Adipocyte (in vitro differentiated cells): ENCODE measurements at regions not wholly inside any gene's neighbourhood (a gene's known extent, or its start where the extent isn't known, plus 50 kb on each side); places are given as distances from the start of the nearest gene placed in this dataset.

ENCODE experiments used
- DNase-seq: peaks from one replicate; pipeline ENCODE4 v3.0.0-alpha.2; 2015; ENCODE audit warnings: low read depth
- H3K27me3 ChIP-seq: replicated peaks from 2 replicates; pipeline ENCODE4 v1.7.0; 2013; ENCODE audit warnings: mild to moderate bottlenecking, low read length, moderate library complexity; ENCODE audit not compliant: control insufficient read depth, insufficient read depth
- H3K36me3 ChIP-seq: 2 replicates; pipeline ENCODE4 v1.7.0; 2013; ENCODE audit warnings: low read length, mild to moderate bottlenecking, moderate library complexity; ENCODE audit not compliant: control insufficient read depth, insufficient read depth, severe bottlenecking
- H3K4me1 ChIP-seq: 2 replicates; pipeline ENCODE4 v1.7.0; 2013; ENCODE audit warnings: mild to moderate bottlenecking, low read length, moderate library complexity; ENCODE audit not compliant: control insufficient read depth, insufficient read depth
- H3K4me3 ChIP-seq: 2 replicates; pipeline ENCODE4 v1.7.0; 2013; ENCODE audit warnings: mild to moderate bottlenecking, low read length, moderate library complexity
- H3K9ac ChIP-seq: 2 replicates; pipeline ENCODE4 v1.7.0; 2013; ENCODE audit warnings: mild to moderate bottlenecking, low read length, moderate library complexity
- H3K9me3 ChIP-seq: 2 replicates; pipeline ENCODE4 v1.7.0; 2013; ENCODE audit warnings: mild to moderate bottlenecking, low read length, moderate library complexity; ENCODE audit not compliant: control insufficient read depth

GRCh38 chr2:16191431-16192200, 251.3 kb downstream of the MYCN start:
- Histone ChIP-seq H3K9me3 (no peaks in the 10 kb centered on the region), H3K4me1 (no peaks in the 10 kb centered on the region), H3K9ac (no peak overlapping the region), H3K36me3 (no peaks in the 10 kb centered on the region), H3K27me3 (no peaks in the 10 kb centered on the region), H3K4me3 (no peak overlapping the region)
- no peak for DNase-seq

GRCh38 chr2:16190446-16191270, 250.3 kb downstream of the MYCN start:
- Histone ChIP-seq H3K4me3 (no peak overlapping the region), H3K9ac (no peak overlapping the region), H3K36me3 (no peaks in the 10 kb centered on the region), H3K4me1 (no peaks in the 10 kb centered on the region), H3K27me3 (no peaks in the 10 kb centered on the region), H3K9me3 (no peaks in the 10 kb centered on the region)
- no peak for DNase-seq

- H3K36me3 ChIP-seq, result no peaks in the 10 kb centered on the region
- no peak overlapping the region for H3K9ac ChIP-seq
- H3K27me3 ChIP-seq, result no peaks in the 10 kb centered on the region
- DNase-seq, result no peak
- H3K9me3 ChIP-seq, result no peaks in the 10 kb centered on the region
- H3K4me1 ChIP-seq, result no peaks in the 10 kb centered on the region
- H3K4me3 ChIP-seq, result no peak overlapping the region
Observed at GRCh38 chr2:16189836-16190160, 249.4 kb downstream of the MYCN start.

GRCh38 chr2:16189029-16189835, 248.9 kb downstream of the MYCN start:
- Histone ChIP-seq H3K36me3 (no peaks in the 10 kb centered on the region), H3K9me3 (no peaks in the 10 kb centered on the region), H3K4me1 (no peaks in the 10 kb centered on the region), H3K4me3 (no peak overlapping the region), H3K27me3 (no peaks in the 10 kb centered on the region), H3K9ac (no peak overlapping the region)
- no peak for DNase-seq

GRCh38 chr2:16188261-16188890, 248.0 kb downstream of the MYCN start:
- Histone ChIP-seq H3K4me1 (no peaks in the 10 kb centered on the region), H3K9ac (no peak overlapping the region), H3K36me3 (no peaks in the 10 kb centered on the region), H3K27me3 (no peaks in the 10 kb centered on the region), H3K4me3 (no peak overlapping the region), H3K9me3 (no peaks in the 10 kb centered on the region)
- no peak for DNase-seq

GRCh38 chr2:16187482-16187817, 247.1 kb downstream of the MYCN start:
- H3K9me3 ChIP-seq, result no peaks in the 10 kb centered on the region
- H3K4me1 ChIP-seq, result no peaks in the 10 kb centered on the region
- no peaks in the 10 kb centered on the region for H3K36me3 ChIP-seq
- no peak for DNase-seq
- H3K27me3 ChIP-seq, result no peaks in the 10 kb centered on the region
- H3K4me3 ChIP-seq, result no peak overlapping the region
- no peak overlapping the region for H3K9ac ChIP-seq

GRCh38 chr2:16186661-16187481, 246.5 kb downstream of the MYCN start:
- H3K4me1 ChIP-seq, result no peaks in the 10 kb centered on the region
- no peak overlapping the region for H3K9ac ChIP-seq
- no peaks in the 10 kb centered on the region for H3K27me3 ChIP-seq
- H3K9me3 ChIP-seq, result no peaks in the 10 kb centered on the region
- no peak overlapping the region for H3K4me3 ChIP-seq
- no peak for DNase-seq
- no peaks in the 10 kb centered on the region for H3K36me3 ChIP-seq

GRCh38 chr2:16185801-16186272, 245.5 kb downstream of the MYCN start:
- no peaks in the 10 kb centered on the region for H3K27me3 ChIP-seq
- H3K4me3 ChIP-seq, result no peak overlapping the region
- DNase-seq, result no peak
- no peaks in the 10 kb centered on the region for H3K4me1 ChIP-seq
- no peaks in the 10 kb centered on the region for H3K9me3 ChIP-seq
- H3K36me3 ChIP-seq, result no peaks in the 10 kb centered on the region
- H3K9ac ChIP-seq, result no peak overlapping the region

- no peak overlapping the region for H3K9ac ChIP-seq
- no peaks in the 10 kb centered on the region for H3K4me1 ChIP-seq
- no peaks in the 10 kb centered on the region for H3K36me3 ChIP-seq
- H3K27me3 ChIP-seq, result no peaks in the 10 kb centered on the region
- no peak for DNase-seq
- H3K9me3 ChIP-seq, result no peaks in the 10 kb centered on the region
- H3K4me3 ChIP-seq, result no peak overlapping the region
Observed at GRCh38 chr2:16184945-16185660, 244.8 kb downstream of the MYCN start.

- no peak overlapping the region for H3K4me3 ChIP-seq
- no peak overlapping the region for H3K9ac ChIP-seq
- H3K4me1 ChIP-seq, result no peaks in the 10 kb centered on the region
- H3K9me3 ChIP-seq, result no peaks in the 10 kb centered on the region
- no peak for DNase-seq
- no peaks in the 10 kb centered on the region for H3K36me3 ChIP-seq
- H3K27me3 ChIP-seq, result no peaks in the 10 kb centered on the region
Observed at GRCh38 chr2:16184341-16184890, 244.1 kb downstream of the MYCN start.
